GM23248 (cell line): ENCODE measurements at regions not wholly inside any gene's neighbourhood (a gene's known extent, or its start where the extent isn't known, plus 50 kb on each side); places are given as distances from the start of the nearest gene placed in this dataset.

Experiments used
- EZH2 ChIP-seq: fragments of 200-600 bp; sonication (generic); IDR thresholded peaks from 2 replicates; pipeline ENCODE4 v1.6.1; 2018; ENCODE audit warnings: antibody characterized with exemption, mild to moderate bottlenecking; ENCODE audit not compliant: insufficient read depth, poor library complexity, severe bottlenecking
- EZH2phosphoT487 ChIP-seq: fragments of 200-600 bp; sonication (generic); IDR thresholded peaks from 2 replicates; pipeline ENCODE4 v1.6.1; 2018; ENCODE audit warnings: antibody characterized with exemption, moderate library complexity, mild to moderate bottlenecking, low read depth; ENCODE audit not compliant: insufficient read depth

- TF ChIP-seq EZH2phosphoT487: no peak
- no peak for TF ChIP-seq EZH2
Observed at GRCh38 chr2:194103941-194104659, 1552.9 kb upstream of the SLC39A10 start.
